ENCODE measurements at regions not wholly inside any gene's neighbourhood (a gene's known extent, or its start where the extent isn't known, plus 50 kb on each side); places are given as distances from the start of the nearest gene placed in this dataset.

GRCh38 chr9:119500072-119500771, 131.0 kb upstream of the BRINP1 start:
- H3K9me2 ChIP-seq (ENCODE audit: insufficient read depth) = no peaks in the 10 kb centered on the region
- intact Hi-C loops (cut with micrococcal nuclease) = no loop called here
- DNase-seq (ENCODE audit: low read depth, low spot score) (no peak), ATAC-seq (no peak)
- no peaks in the 10 kb centered on the region for H4K20me1 ChIP-seq (ENCODE audit: insufficient read depth)
- H3K4me3 ChIP-seq (replicated peaks in 1 of 2; ENCODE audit: low read depth in 1 of 2, low read length in 2 of 2) = no peak overlapping the region
- no peaks in the 10 kb centered on the region for H3K27me3 ChIP-seq (ENCODE audit: insufficient read depth, low read length)
- TF ChIP-seq SP1 (IDR thresholded peaks at IDR 0.05; ENCODE audit: low read depth) (no peak), TCF7L2 (IDR thresholded peaks at IDR 0.05; ENCODE audit: borderline replicate concordance, extremely low read depth, insufficient read depth, insufficient read length) (no peak), POLR2AphosphoS5 (IDR thresholded peaks at IDR 0.05; ENCODE audit: low read depth, low read length) (no peak), ZNF274 (IDR thresholded peaks at IDR 0.05; ENCODE audit: low read depth, low read length) (no peak), CTCF (IDR thresholded peaks at IDR 0.05 in 2 of 3, conservative IDR thresholded peaks at IDR 0.05 in 1 of 3; ENCODE audit: borderline replicate concordance in 1 of 3, insufficient read depth in 1 of 3, low read depth in 2 of 3, low read length in 2 of 3) (no peak), ZFX (IDR thresholded peaks at IDR 0.05) (no peak), FOSL1 (IDR thresholded peaks at IDR 0.05; ENCODE audit: low read depth) (no peak), ELF1 (IDR thresholded peaks at IDR 0.05; ENCODE audit: borderline replicate concordance, low read depth) (no peak), SRF (IDR thresholded peaks at IDR 0.05; ENCODE audit: low read depth) (no peak), JUND (IDR thresholded peaks at IDR 0.05) (no peak), POLR2A (IDR thresholded peaks at IDR 0.05; ENCODE audit: borderline replicate concordance, extremely low read depth, insufficient read depth, insufficient read length) (no peak), MAX (IDR thresholded peaks at IDR 0.05) (no peak), EZH2 (IDR thresholded peaks at IDR 0.05) (no peak), REST (IDR thresholded peaks at IDR 0.05; ENCODE audit: low read depth) (no peak), RAD21 (IDR thresholded peaks at IDR 0.05; ENCODE audit: low read depth) (no peak), CBX3 (IDR thresholded peaks at IDR 0.05; ENCODE audit: low read depth) (no peak), CEBPB (IDR thresholded peaks at IDR 0.05; ENCODE audit: low read depth) (no peak), EGR1 (IDR thresholded peaks at IDR 0.05; ENCODE audit: low read depth) (no peak)
- H3K4me2 ChIP-seq (ENCODE audit: low read length) = no peak overlapping the region
- H2AFZ ChIP-seq (ENCODE audit: low read depth, low read length, poor library complexity, severe bottlenecking) = no peak overlapping the region
- ChIA-PET CTCF (no interaction called here), RAD21 (ENCODE audit: low non-redundant PET in 1 of 2, low total read pairs in 2 of 2, uncharacterized antibody in 2 of 2, unreplicated experiment in 2 of 2) (no interaction called here), POLR2A (no interaction called here)
- H3K4me1 ChIP-seq (ENCODE audit: control insufficient read depth in 1 of 2, insufficient read depth in 2 of 2, low read length in 2 of 2) = no peaks in the 10 kb centered on the region
- H3K9ac ChIP-seq (ENCODE audit: low read length) = no peak overlapping the region
- BruUV-seq (replicated peaks) = no TSS peak
- H3K79me2 ChIP-seq (ENCODE audit: insufficient read depth, low read length) = no peaks in the 10 kb centered on the region
- H3K36me3 ChIP-seq (ENCODE audit: control insufficient read depth in 1 of 2, insufficient read depth in 2 of 2, low read length in 2 of 2) = no peaks in the 10 kb centered on the region
- H3K27ac ChIP-seq (ENCODE audit: low read depth, low read length) = no peak overlapping the region
- peaks cover 0 to 3% of the 10 kb centered on the region in 2 experiments; a peak in 1 of 4 replicates for H3K9me3 ChIP-seq (ENCODE audit: control insufficient read depth in 1 of 2, insufficient read depth in 1 of 2, low read depth in 1 of 2, low read length in 2 of 2)

Data from HCT116 (cell line).